ENCODE measurements at regions not wholly inside any gene's neighbourhood (a gene's known extent, or its start where the extent isn't known, plus 50 kb on each side); places are given as distances from the start of the nearest gene placed in this dataset.
"Not testable (repeated sequence)": the region's sequence is repeated elsewhere in the genome, so short reads cannot be mapped to it uniquely, and the experiment has no call there.

- H3K27me3 Mint-ChIP-seq, result no peaks in the 10 kb centered on the region
- H3K9me3 Mint-ChIP-seq (ENCODE audit: low read depth), result no peaks in the 10 kb centered on the region
Measured at GRCh38 chr10:87603196-87603595, 56.5 kb upstream of the PAPSS2 start.

GRCh38 chr10:87603769-87604168 is 55.9 kb upstream of the PAPSS2 start:
- H3K4me1 Mint-ChIP-seq, result peaks cover 9% of the 10 kb centered on the region
- H3K27me3 Mint-ChIP-seq, result no peaks in the 10 kb centered on the region
- H3K36me3 Mint-ChIP-seq, result no peaks in the 10 kb centered on the region
- no peak overlapping the region for H3K4me3 Mint-ChIP-seq
- CTCF ChIA-PET, result no interaction called here
- no peak overlapping the region for H3K27ac Mint-ChIP-seq
- DNase-seq, result no peak
- ATAC-seq, result no peak
- H3K9me3 Mint-ChIP-seq (ENCODE audit: low read depth), result no peaks in the 10 kb centered on the region

More at GRCh38 chr10:87603196-87603595, 56.5 kb upstream of the PAPSS2 start:
- Mint-ChIP-seq H3K36me3 (no peaks in the 10 kb centered on the region), H3K4me1 (peaks cover 9% of the 10 kb centered on the region), H3K27ac (no peak overlapping the region), H3K4me3 (no peak overlapping the region)
- ATAC-seq, result no peak
- CTCF ChIA-PET, result no interaction called here
- DNase-seq, result no peak

- Mint-ChIP-seq H3K9me3 (ENCODE audit: low read depth) (peaks cover 2% of the 10 kb centered on the region), H3K4me3 (no peak overlapping the region), H3K27ac (no peak overlapping the region), H3K27me3 (no peaks in the 10 kb centered on the region), H3K4me1 (peaks cover 9% of the 10 kb centered on the region), H3K36me3 (no peaks in the 10 kb centered on the region)
- ATAC-seq (no peak), DNase-seq (no peak)
- CTCF ChIA-PET, result no interaction called here
Measured at GRCh38 chr10:87605628-87606251, 53.9 kb upstream of the PAPSS2 start.

DNA sequence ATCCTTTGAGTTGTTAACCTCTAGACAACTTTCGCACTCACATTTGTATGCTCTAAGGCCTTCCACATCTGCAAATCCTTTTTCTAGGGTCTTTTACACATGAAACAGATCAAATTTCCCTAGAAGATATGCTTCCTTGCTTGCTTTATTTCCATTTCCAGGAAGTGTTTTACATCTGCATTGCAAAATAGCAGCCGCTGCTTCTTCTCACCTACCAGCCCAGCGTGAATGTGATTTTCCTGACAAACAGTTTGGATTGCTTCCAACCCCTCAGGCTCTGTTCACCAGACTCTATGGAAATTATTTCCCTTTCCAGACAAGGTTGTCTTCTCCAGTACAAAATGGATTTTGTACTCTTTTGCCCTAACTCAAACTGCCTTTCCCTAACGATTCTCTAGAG is 50.9 kb upstream of the PAPSS2 start:
- CTCF ChIA-PET, result no interaction called here
- Mint-ChIP-seq H3K9me3 (ENCODE audit: low read depth) (peaks cover 5% of the 10 kb centered on the region), H3K27me3 (no peaks in the 10 kb centered on the region), H3K4me3 (no peak overlapping the region), H3K4me1 (no peaks in the 10 kb centered on the region), H3K27ac (no peak overlapping the region), H3K36me3 (no peaks in the 10 kb centered on the region)
- ATAC-seq (no peak), DNase-seq (no peak)

DNA sequence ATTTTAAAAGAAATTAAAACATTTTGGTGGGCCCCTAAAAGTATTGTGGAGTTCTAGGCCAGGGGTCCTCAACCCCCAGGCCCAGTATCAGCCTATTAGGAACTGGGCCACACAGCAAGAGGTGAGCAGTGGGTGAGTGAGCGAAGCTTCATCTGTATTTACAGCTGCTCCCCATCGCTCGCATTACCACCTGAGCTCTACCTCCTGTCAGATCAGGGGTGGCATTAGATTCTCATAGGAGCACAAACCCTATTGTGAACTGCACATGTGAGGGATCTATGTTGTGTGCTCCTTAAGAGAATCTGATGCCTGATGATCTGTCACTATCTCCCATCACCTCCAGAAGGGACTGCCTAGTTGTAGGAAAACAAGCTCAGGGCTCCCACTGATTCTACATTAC is 50.1 kb upstream of the PAPSS2 start:
- not testable (repeated sequence) for DNase-seq; H3K4me1 Mint-ChIP-seq; H3K9me3 Mint-ChIP-seq (ENCODE audit: low read depth); H3K4me3 Mint-ChIP-seq; H3K36me3 Mint-ChIP-seq; H3K27ac Mint-ChIP-seq; ATAC-seq; H3K27me3 Mint-ChIP-seq
- CTCF ChIA-PET, result interaction anchor here (1.3 kb wide), 1 partner anchor 15 kb away, joined by 3 read pairs; no protein-coding TSS in a partner anchor

Data from activated CD8-positive, alpha-beta memory T cell treated with anti-CD3 and anti-CD28 coated beads, Interleukin-2, amount 10 ng/mL, durations not matched to agents 7 days and 5 days (primary cell).